Adrenal gland (tissue), 9 donors: ENCODE measurements at regions not wholly inside any gene's neighbourhood (a gene's known extent, or its start where the extent isn't known, plus 50 kb on each side); places are given as distances from the start of the nearest gene placed in this dataset.
"Not testable (repeated sequence)": the region's sequence is repeated elsewhere in the genome, so short reads cannot be mapped to it uniquely, and the experiment has no call there.

Experiments used
- DNase-seq, 7 donors: peaks; one replicate each; pipeline ENCODE4 v3.0.0-alpha.2; 2019 to 2020
- H3K27ac ChIP-seq, 5 donors: fragments of 200-600 bp; sonication (generic) in 4 of 5; 1 replicate in 3 of 5; 2 replicates in 2 of 5; pipeline versions ENCODE4 v1.5.1 to v1.8.0; 2016 to 2020; ENCODE audit warnings: mild to moderate bottlenecking in 1 of 5
- H3K27me3 ChIP-seq: fragments of 200-600 bp; 2 replicates; pipeline ENCODE4 v1.8.0; 2021
- H3K36me3 ChIP-seq, 2 donors: fragments of 200-600 bp; replicated peaks in 1 of 2; 1 replicate in 1 of 2; 2 replicates in 1 of 2; pipeline versions ENCODE4 v1.5.1 to v1.8.0; 2018 to 2022
- H3K4me1 ChIP-seq, 2 donors: fragments of 200-600 bp; replicated peaks in 1 of 2; 1 replicate in 1 of 2; 2 replicates in 1 of 2; pipeline versions ENCODE4 v1.5.1 to v1.8.0; 2018 to 2021
- H3K4me3 ChIP-seq, 4 donors: fragments of 200-600 bp; sonication (generic) in 3 of 4; one replicate each; pipeline ENCODE4 v1.5.1; 2016 to 2018
- H3K9me3 ChIP-seq, 3 donors: fragments of 200-600 bp; sonication (generic) in 1 of 3; replicated peaks in 1 of 3; 1 replicate in 2 of 3; 2 replicates in 1 of 3; pipeline versions ENCODE4 v1.5.1 to v1.8.0; 2016 to 2021
- POLR2A ChIP-seq, 2 donors: fragments of 450-650 bp; IDR thresholded peaks; one replicate each; pipeline ENCODE4 v1.6.1; 2017; ENCODE audit warnings: antibody characterized with exemption in 2 of 2, mild to moderate bottlenecking in 2 of 2, moderate library complexity in 1 of 2
- WGBS, 4 donors: extraction: QIAGEN DNeasy Blood & Tissue Kit in 2 of 4; methylation state at CpG; one replicate each; pipeline versions ENCODE4 v1.1.5 to v1.1.7; 2013 to 2017; 5-methylcytosine and 5-hydroxymethylcytosine counted together
- intact Hi-C, 2 donors: fragments of 100-400 bp; cut with DNase I; formaldehyde crosslinking; loops; one replicate each; pipeline versions ENCODE4 v1.14.1 to v1.15.0; 2022 to 2023
- TF ChIP-seq, protein P1 (sequence below), 6 experiments: fragments of 450-650 bp in 4 of 6; fragments of 200-600 bp in 2 of 6; sonication (generic) in 1 of 6; IDR thresholded peaks; 1 replicate in 5 of 6; 2 replicates in 1 of 6; pipeline versions ENCODE4 v1.5.1 to v1.8.0; 2016 to 2021; ENCODE audit warnings: antibody characterized with exemption in 6 of 6, mild to moderate bottlenecking in 2 of 6, moderate library complexity in 1 of 6
- donor health status: healthy with polysubstance abuse.
- donor health status: Bipolar disorder and iron deficiency.
- donor health status: DM: yes; HTN: yes; CAD: no.
- donor health status: DM: no; HTN: no; CAD: no.
- donor health status: DM: no; HTN: no; CAD: no.

DNA sequence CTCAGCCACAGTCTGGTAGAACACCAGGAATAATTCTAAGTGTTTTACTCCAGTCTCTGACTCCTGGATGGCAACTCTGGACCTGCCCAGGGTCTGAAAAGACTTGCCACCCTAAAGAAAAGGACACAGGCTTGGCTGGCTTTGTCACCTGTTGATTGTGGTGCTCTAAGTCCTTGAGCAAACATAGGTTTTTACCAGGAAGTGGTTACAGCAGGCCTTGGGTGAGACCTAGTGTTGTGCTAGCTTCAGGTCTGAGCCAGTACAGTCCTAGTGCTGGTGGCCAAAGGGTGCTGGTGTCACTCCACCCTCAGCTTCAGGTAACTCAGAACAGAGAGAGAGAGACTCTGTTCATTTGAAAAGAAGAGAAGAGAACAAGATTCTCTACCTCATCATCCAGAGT is 1239.4 kb upstream of the CRIM1 start:
- TF ChIP-seq POLR2A (IDR thresholded peaks at IDR 0.05): no peak
- TF ChIP-seq, protein P1, sequence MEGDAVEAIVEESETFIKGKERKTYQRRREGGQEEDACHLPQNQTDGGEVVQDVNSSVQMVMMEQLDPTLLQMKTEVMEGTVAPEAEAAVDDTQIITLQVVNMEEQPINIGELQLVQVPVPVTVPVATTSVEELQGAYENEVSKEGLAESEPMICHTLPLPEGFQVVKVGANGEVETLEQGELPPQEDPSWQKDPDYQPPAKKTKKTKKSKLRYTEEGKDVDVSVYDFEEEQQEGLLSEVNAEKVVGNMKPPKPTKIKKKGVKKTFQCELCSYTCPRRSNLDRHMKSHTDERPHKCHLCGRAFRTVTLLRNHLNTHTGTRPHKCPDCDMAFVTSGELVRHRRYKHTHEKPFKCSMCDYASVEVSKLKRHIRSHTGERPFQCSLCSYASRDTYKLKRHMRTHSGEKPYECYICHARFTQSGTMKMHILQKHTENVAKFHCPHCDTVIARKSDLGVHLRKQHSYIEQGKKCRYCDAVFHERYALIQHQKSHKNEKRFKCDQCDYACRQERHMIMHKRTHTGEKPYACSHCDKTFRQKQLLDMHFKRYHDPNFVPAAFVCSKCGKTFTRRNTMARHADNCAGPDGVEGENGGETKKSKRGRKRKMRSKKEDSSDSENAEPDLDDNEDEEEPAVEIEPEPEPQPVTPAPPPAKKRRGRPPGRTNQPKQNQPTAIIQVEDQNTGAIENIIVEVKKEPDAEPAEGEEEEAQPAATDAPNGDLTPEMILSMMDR (IDR thresholded peaks at IDR 0.05): no peak
- H3K27me3 ChIP-seq: no peaks in the 10 kb centered on the region
- DNase-seq: no peak
- H3K36me3 ChIP-seq: no peaks in the 10 kb centered on the region
- intact Hi-C loops: no loop called here
- H3K4me1 ChIP-seq: no peaks in the 10 kb centered on the region
- H3K9me3 ChIP-seq: no peaks in the 10 kb centered on the region
- H3K4me3 ChIP-seq: no peak overlapping the region
- no peak overlapping the region for H3K27ac ChIP-seq

DNA sequence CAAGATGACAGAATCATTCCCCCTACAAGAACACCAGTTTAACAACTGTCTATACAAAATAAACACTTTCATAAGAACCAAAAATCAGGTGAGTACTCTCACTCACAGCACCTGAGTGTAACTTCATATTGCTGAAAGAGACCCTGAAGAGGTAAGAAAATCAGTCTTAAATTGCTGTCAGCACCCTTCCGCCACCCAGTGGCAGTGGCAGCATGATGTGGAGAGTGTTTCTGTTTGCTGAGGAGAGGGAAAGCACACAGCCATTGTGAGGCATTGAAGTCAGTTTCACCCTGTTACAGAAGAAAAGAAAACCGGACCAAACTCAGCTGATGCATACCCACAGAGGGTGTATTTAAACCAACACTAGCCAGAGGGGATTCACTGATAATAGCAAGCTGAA is 1240.8 kb upstream of the CRIM1 start:
- Histone ChIP-seq H3K27ac (no peak overlapping the region), H3K9me3 (no peaks in the 10 kb centered on the region), H3K36me3 (no peaks in the 10 kb centered on the region), H3K27me3 (no peaks in the 10 kb centered on the region), H3K4me3 (no peak overlapping the region), H3K4me1 (no peaks in the 10 kb centered on the region)
- intact Hi-C loops: no loop called here
- WGBS, 4 donors: 63 to 90% (median 69%) methylated on average over 2 of the region's 2 CpGs
- no peak for DNase-seq
- TF ChIP-seq POLR2A (IDR thresholded peaks at IDR 0.05): no peak
- TF ChIP-seq, protein P1 (IDR thresholded peaks at IDR 0.05): no peak

DNA sequence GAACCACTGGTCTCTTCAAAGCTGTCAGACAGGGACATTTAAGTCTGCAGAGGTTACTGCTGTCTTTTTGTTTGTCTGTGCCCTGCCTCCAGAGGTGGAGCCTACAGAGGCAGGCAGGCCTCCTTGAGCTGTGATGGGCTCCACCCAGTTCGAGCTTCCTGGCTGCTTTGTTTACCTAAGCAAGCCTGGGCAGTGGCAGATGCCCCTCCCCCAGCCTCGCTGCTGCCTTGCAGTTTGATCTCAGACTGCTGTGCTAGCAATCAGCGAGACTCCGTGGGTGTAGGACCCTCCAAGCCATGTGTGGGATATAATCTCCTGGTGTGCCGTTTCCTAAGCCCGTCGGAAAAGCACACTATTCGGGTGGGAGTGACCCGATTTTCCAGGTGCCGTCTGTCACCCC is 1243.2 kb upstream of the CRIM1 start:
- intact Hi-C loops, H3K4me1 ChIP-seq, DNase-seq: not testable (repeated sequence)

DNA sequence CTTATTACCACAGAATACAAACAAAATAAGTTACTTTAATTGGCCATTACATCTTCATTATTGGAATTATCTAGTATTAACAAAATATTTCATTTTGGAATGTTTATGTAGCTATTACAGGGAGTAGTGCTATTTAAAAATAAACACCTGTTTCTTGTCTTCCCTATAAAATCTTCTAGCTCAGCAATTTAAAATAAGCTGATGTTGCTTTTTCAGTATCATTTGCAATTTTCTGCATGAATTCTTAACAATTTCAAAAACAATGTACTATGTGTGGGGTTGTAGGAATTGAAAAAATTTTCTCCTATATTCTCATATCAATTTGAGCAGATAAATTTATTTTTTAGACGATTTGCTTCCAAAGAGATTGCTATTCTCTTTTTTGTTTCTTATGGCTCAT is 1251.3 kb upstream of the CRIM1 start:
- intact Hi-C loops: no loop called here
- TF ChIP-seq POLR2A (IDR thresholded peaks at IDR 0.05): no peak
- Histone ChIP-seq H3K27me3 (no peaks in the 10 kb centered on the region), H3K4me1 (no peaks in the 10 kb centered on the region), H3K9me3 (no peaks in the 10 kb centered on the region), H3K36me3 (no peaks in the 10 kb centered on the region), H3K27ac (no peak overlapping the region), H3K4me3 (no peak overlapping the region)
- DNase-seq: no peak
- WGBS, 4 donors: 34 to 51% (median 50%) methylated on average over 1 of the region's 1 CpG

More for the DNA sequence above, 1243.2 kb upstream of the CRIM1 start:
- H3K36me3 ChIP-seq, H3K27ac ChIP-seq, H3K9me3 ChIP-seq, H3K4me3 ChIP-seq, H3K27me3 ChIP-seq: not testable (repeated sequence)
- WGBS, 4 donors: 70 to 94% (median 75%) methylated on average over 5 to 9 of the region's 10 CpGs; no CpG with 5 or more reads in 1 of the 4 donors

DNA sequence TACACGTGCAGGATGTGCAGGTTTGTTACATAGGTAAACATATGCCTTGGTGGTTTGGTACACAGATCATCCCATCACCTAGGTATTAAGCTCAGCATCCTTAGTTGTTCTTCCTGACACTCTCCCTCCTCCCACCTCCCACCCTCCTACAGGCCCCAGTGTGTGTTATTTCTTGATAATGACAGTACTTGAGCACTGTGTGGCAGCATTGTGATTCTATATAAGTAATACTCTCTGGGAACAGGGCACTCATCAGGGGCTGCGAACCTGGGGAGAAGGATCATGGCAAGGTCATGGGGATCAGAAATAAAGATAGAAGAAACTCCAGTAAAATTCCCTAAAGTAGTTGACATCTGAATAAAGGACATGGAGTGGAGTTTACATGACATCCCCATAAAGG is 1256.2 kb upstream of the CRIM1 start:
- Histone ChIP-seq H3K4me1 (no peaks in the 10 kb centered on the region), H3K4me3 (no peak overlapping the region), H3K9me3 (no peaks in the 10 kb centered on the region), H3K27ac (no peak overlapping the region), H3K27me3 (no peaks in the 10 kb centered on the region), H3K36me3 (no peaks in the 10 kb centered on the region)
- intact Hi-C loops: no loop called here
- TF ChIP-seq, protein P1 (IDR thresholded peaks at IDR 0.05): no peak
- TF ChIP-seq POLR2A (IDR thresholded peaks at IDR 0.05): no peak
- no peak for DNase-seq
- 48 to 68% (median 50%) methylated on average over 2 of the region's 2 CpGs for WGBS, 4 donors
